GM12865 (cell line): ENCODE measurements at regions not wholly inside any gene's neighbourhood (a gene's known extent, or its start where the extent isn't known, plus 50 kb on each side); places are given as distances from the start of the nearest gene placed in this dataset.
"Not testable (repeated sequence)": the region's sequence is repeated elsewhere in the genome, so short reads cannot be mapped to it uniquely, and the experiment has no call there.

Experiments used
- DNase-seq: peaks from one replicate; pipeline ENCODE4 v3.0.0; 2010; ENCODE audit warnings: low read depth
- H3K4me3 ChIP-seq: 2 replicates; pipeline ENCODE4 v1.5.1; 2011; ENCODE audit warnings: mild to moderate bottlenecking, low read depth, low read length, control low read depth
- TF ChIP-seq, protein P1 (sequence below): IDR thresholded peaks from 2 replicates; pipeline ENCODE4 v1.5.1; 2011; ENCODE audit warnings: low read length, control low read depth, low read depth, inconsistent platforms; ENCODE audit not compliant: insufficient read depth; ENCODE audit errors: missing control alignments

- DNase-seq = no peak
- TF ChIP-seq, protein P1, sequence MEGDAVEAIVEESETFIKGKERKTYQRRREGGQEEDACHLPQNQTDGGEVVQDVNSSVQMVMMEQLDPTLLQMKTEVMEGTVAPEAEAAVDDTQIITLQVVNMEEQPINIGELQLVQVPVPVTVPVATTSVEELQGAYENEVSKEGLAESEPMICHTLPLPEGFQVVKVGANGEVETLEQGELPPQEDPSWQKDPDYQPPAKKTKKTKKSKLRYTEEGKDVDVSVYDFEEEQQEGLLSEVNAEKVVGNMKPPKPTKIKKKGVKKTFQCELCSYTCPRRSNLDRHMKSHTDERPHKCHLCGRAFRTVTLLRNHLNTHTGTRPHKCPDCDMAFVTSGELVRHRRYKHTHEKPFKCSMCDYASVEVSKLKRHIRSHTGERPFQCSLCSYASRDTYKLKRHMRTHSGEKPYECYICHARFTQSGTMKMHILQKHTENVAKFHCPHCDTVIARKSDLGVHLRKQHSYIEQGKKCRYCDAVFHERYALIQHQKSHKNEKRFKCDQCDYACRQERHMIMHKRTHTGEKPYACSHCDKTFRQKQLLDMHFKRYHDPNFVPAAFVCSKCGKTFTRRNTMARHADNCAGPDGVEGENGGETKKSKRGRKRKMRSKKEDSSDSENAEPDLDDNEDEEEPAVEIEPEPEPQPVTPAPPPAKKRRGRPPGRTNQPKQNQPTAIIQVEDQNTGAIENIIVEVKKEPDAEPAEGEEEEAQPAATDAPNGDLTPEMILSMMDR = no peak
- no peak overlapping the region for H3K4me3 ChIP-seq
Observed at GRCh38 chr3:178948546-178948945, 123.1 kb downstream of the ZMAT3 start.

DNA sequence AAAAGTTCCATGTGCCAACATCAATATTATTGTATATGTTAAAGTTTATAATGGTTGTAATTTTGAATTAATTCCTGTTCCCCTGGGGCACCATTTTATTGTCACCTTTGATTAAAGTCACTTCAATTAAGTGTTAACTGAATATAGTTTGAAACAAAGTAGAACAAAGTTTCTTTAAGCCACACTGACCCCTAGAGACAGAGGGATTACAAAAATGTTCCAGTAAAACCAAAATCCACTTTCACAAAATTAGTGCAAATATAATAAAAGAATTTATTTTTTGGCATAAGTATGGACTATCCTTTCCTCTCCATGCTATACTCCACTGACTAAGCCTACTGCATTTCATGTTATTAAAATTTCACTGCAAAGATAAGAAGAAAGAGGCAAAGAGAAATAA, 123.9 kb downstream of the ZMAT3 start:
- H3K4me3 ChIP-seq = no peak overlapping the region
- TF ChIP-seq, protein P1 = no peak
- DNase-seq = no peak

GRCh38 chr3:178942261-178942660, 129.3 kb downstream of the ZMAT3 start:
- not testable (repeated sequence) for DNase-seq, H3K4me3 ChIP-seq

- no peak for DNase-seq
- H3K4me3 ChIP-seq = no peak overlapping the region
- TF ChIP-seq, protein P1 = no peak
Observed at GRCh38 chr3:178930116-178930515, 141.5 kb downstream of the ZMAT3 start.

DNA sequence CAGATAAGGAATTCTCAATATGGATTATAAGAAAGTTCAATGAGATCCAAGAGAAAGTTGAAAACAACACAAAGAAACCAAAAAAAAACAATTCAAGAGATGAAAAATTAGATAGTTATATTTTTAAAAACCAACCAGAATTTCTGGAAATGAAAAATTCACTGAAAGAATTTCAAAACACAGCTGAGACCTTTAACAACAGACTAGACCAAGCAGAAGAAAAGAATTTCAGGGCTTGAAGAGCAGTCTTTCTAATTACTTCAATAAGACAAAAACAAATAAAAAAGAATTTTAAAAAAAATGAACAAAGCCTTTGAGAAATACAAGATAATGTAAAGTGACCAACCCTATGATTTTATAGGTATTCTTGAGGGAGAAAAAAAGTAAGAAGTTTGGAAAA, 155.4 kb downstream of the ZMAT3 start:
- H3K4me3 ChIP-seq = no peak overlapping the region
- no peak for DNase-seq
- TF ChIP-seq, protein P1 = no peak

GRCh38 chr3:178915365-178915764, 156.2 kb downstream of the ZMAT3 start:
- DNase-seq = peak; percentile 24
- no peak overlapping the region for H3K4me3 ChIP-seq
- TF ChIP-seq, protein P1 = no peak

- no peak for DNase-seq
- H3K4me3 ChIP-seq = no peak overlapping the region
- TF ChIP-seq, protein P1 = no peak
Observed at GRCh38 chr3:178907081-178907480, 164.5 kb downstream of the ZMAT3 start.
